HepG2 (cell line): ENCODE measurements at regions not wholly inside any gene's neighbourhood (a gene's known extent, or its start where the extent isn't known, plus 50 kb on each side); places are given as distances from the start of the nearest gene placed in this dataset.

Experiments
- ATAC-seq: fragments of 200-7000 bp; cut with Tn5 transposase; 3 replicates; pipeline ENCODE4 v1.9.1; 2020; ENCODE audit warnings: mild to moderate bottlenecking, moderate library complexity
- BruUV-seq: library from RNA; stranded (reverse); fragments of 400-500 nt; replicated peaks from 2 replicates; lab custom pipeline; 2021; lab: Mats Ljungman, UMichigan
- CTCF ChIA-PET: fragments of 300-600 bp; formaldehyde crosslinking; extraction: SDS; loops from one replicate; lab custom pipeline; 2021; ENCODE audit warnings: low total read pairs, inconsistent platforms, low intra/inter-chr PET ratio; lab: Yijun Ruan, JAX
- POLR2A ChIA-PET: fragments of 350-600 bp; sonication (Branson Sonifier 250); formaldehyde crosslinking; loops from one replicate; lab custom pipeline; 2020; ENCODE audit warnings: antibody characterized with exemption, inconsistent platforms; lab: Yijun Ruan, JAX
- DNase-seq: peaks from one replicate; pipeline ENCODE4 v3.0.0-alpha.2; 2015; ENCODE audit warnings: low spot score
- FAIRE-seq: peaks from 3 replicates; lab custom pipeline; 2011; peaks lifted over from hg19 to GRCh38; lab: Jason Lieb, UNC
- H2AFZ ChIP-seq: one replicate; pipeline ENCODE4 v1.6.1; 2011; ENCODE audit warnings: low read length, inconsistent platforms
- H3K27ac ChIP-seq: fragments of 300-600 bp; 3 replicates; pipeline ENCODE4 v1.8.0; 2011; ENCODE audit warnings: mixed run types, mild to moderate bottlenecking, mixed read lengths, low read length, inconsistent platforms; ENCODE audit not compliant: insufficient read depth; ENCODE audit errors: extremely low read length
- H3K27me3 ChIP-seq, 2 experiments: fragments of 200-600 bp in 1 of 2; 2 replicates in 1 of 2; 3 replicates in 1 of 2; pipeline versions ENCODE4 v1.6.0 to v1.8.0; 2011; ENCODE audit warnings: low read length in 2 of 2, mild to moderate bottlenecking in 2 of 2, moderate library complexity in 2 of 2, inconsistent platforms in 1 of 2; ENCODE audit not compliant: insufficient read depth in 2 of 2, control insufficient read depth in 1 of 2
- H3K36me3 ChIP-seq, 2 experiments: fragments of 200-600 bp in 1 of 2; replicated peaks in 1 of 2; 2 replicates in 1 of 2; 3 replicates in 1 of 2; pipeline versions ENCODE4 v1.5.1 to v1.8.0; 2011; ENCODE audit warnings: low read length in 2 of 2, inconsistent platforms in 1 of 2; ENCODE audit not compliant: insufficient read depth in 2 of 2, control insufficient read depth in 1 of 2
- H3K4me1 ChIP-seq: 2 replicates; pipeline ENCODE4 v1.5.1; 2012; ENCODE audit warnings: low read length, inconsistent platforms; ENCODE audit not compliant: insufficient read depth
- H3K4me2 ChIP-seq: 2 replicates; pipeline ENCODE4 v1.6.0; 2011; ENCODE audit warnings: low read depth, low read length, inconsistent platforms
- H3K4me3 ChIP-seq, 3 experiments: fragments of 200-600 bp in 1 of 3; sonication (generic), shearing (Covaris generic) in 1 of 3; replicated peaks in 1 of 3; 2 replicates each; pipeline ENCODE4 v1.5.1; 2011 to 2016; ENCODE audit warnings: low read length in 3 of 3, inconsistent platforms in 2 of 3, low read depth in 2 of 3, mild to moderate bottlenecking in 2 of 3, control low read depth in 1 of 3, mixed read lengths in 1 of 3; ENCODE audit not compliant: insufficient read depth in 1 of 3
- H3K79me2 ChIP-seq: one replicate; pipeline ENCODE4 v1.6.1; 2011; ENCODE audit warnings: low read length, inconsistent platforms; ENCODE audit not compliant: insufficient read depth
- H3K9ac ChIP-seq: 2 replicates; pipeline ENCODE4 v1.6.0; 2011; ENCODE audit warnings: mild to moderate bottlenecking, low read depth, low read length, inconsistent platforms; ENCODE audit not compliant: insufficient read depth
- H3K9me3 ChIP-seq: 2 replicates; pipeline ENCODE4 v1.5.1; 2012; ENCODE audit warnings: mild to moderate bottlenecking, low read length
- H4K20me1 ChIP-seq: 2 replicates; pipeline ENCODE4 v1.6.0; 2011; ENCODE audit warnings: inconsistent platforms, mild to moderate bottlenecking, low read length, moderate library complexity; ENCODE audit not compliant: insufficient read depth
- DR1 ChIP-seq: sonication (generic); formaldehyde crosslinking; IDR thresholded peaks from 2 replicates; pipeline ENCODE4 v1.8.0; 2021; ENCODE audit warnings: mild to moderate bottlenecking, missing genetic modification reagents, inconsistent platforms
- FOXK1 ChIP-seq: sonication (generic); formaldehyde crosslinking; IDR thresholded peaks from 2 replicates; pipeline ENCODE4 v1.4.0; 2020; ENCODE audit warnings: low read depth, missing genetic modification reagents, borderline replicate concordance
- GFI1 ChIP-seq: sonication (generic); formaldehyde crosslinking; IDR thresholded peaks from 2 replicates; pipeline ENCODE4 v1.5.0; 2020; ENCODE audit warnings: missing genetic modification reagents, mild to moderate bottlenecking, borderline replicate concordance
- NR3C1 ChIP-seq: sonication (generic); formaldehyde crosslinking; IDR thresholded peaks from 2 replicates; pipeline ENCODE4 v1.4.0; 2020; ENCODE audit warnings: missing genetic modification reagents
- SMAD1 ChIP-seq: sonication (generic); formaldehyde crosslinking; IDR thresholded peaks from 2 replicates; pipeline ENCODE4 v1.4.0; 2020; ENCODE audit warnings: missing genetic modification reagents, low read depth, mild to moderate bottlenecking, borderline replicate concordance
- SMAD9 ChIP-seq: sonication (generic); formaldehyde crosslinking; IDR thresholded peaks from 2 replicates; pipeline ENCODE4 v1.5.1; 2020; ENCODE audit warnings: mild to moderate bottlenecking, missing genetic modification reagents
- TCF12 ChIP-seq, 2 experiments: fragments of 450-650 bp in 1 of 2; sonication (generic) in 1 of 2; formaldehyde crosslinking in 1 of 2; IDR thresholded peaks; 2 replicates each; pipeline versions ENCODE4 v1.6.1 to v1.8.0; 2017 to 2022; ENCODE audit warnings: antibody characterized with exemption in 1 of 2, mild to moderate bottlenecking in 1 of 2, missing genetic modification reagents in 1 of 2, moderate library complexity in 1 of 2
- ZNF263 ChIP-seq: sonication (generic); formaldehyde crosslinking; IDR thresholded peaks from 2 replicates; pipeline ENCODE4 v1.4.0; 2020; ENCODE audit warnings: missing genetic modification reagents
- ZNF709 ChIP-seq: sonication (generic); formaldehyde crosslinking; IDR thresholded peaks from 2 replicates; pipeline ENCODE4 v1.5.0; 2020; ENCODE audit warnings: mild to moderate bottlenecking, missing genetic modification reagents
- WGBS: methylation state at CpG from one replicate; pipeline ENCODE4 v1.1.6; 2017; ENCODE audit warnings: low lambda C conversion rate; 5-methylcytosine and 5-hydroxymethylcytosine counted together
- in situ Hi-C: cut with HindIII; loops from 2 replicates; pipeline ENCODE4 v1.10.0; 2017; ENCODE audit warnings: low pct_unique_long_range_greater_than_20kb; ENCODE audit not compliant: extremely low pct_ligation_motif_present
- intact Hi-C: fragments of 100-400 bp; cut with micrococcal nuclease; formaldehyde crosslinking; loops from one replicate; pipeline ENCODE4 v1.10.0; 2022; ENCODE audit not compliant: unreplicated experiment
- TF ChIP-seq, protein P1 (sequence below): sonication (generic); formaldehyde crosslinking; IDR thresholded peaks from 2 replicates; pipeline ENCODE4 v1.5.1; 2020; ENCODE audit warnings: missing genetic modification reagents, mild to moderate bottlenecking, borderline replicate concordance
- TF ChIP-seq, protein P2 (sequence below): sonication (generic); formaldehyde crosslinking; conservative IDR thresholded peaks from 2 replicates; pipeline ENCODE4 v1.5.0; 2020; ENCODE audit warnings: missing genetic modification reagents
- TF ChIP-seq, protein P3 (sequence below): sonication (generic); formaldehyde crosslinking; IDR thresholded peaks from 2 replicates; pipeline ENCODE4 v1.4.0; 2020; ENCODE audit warnings: missing genetic modification reagents

GRCh38 chr12:42648061-42648460, 58.5 kb upstream of the PRICKLE1 start:
- no peak for TF ChIP-seq ZNF709 (CRISPR knock-in tag)
- no peak for TF ChIP-seq SMAD1 (CRISPR knock-in tag)
- TF ChIP-seq, protein P1, sequence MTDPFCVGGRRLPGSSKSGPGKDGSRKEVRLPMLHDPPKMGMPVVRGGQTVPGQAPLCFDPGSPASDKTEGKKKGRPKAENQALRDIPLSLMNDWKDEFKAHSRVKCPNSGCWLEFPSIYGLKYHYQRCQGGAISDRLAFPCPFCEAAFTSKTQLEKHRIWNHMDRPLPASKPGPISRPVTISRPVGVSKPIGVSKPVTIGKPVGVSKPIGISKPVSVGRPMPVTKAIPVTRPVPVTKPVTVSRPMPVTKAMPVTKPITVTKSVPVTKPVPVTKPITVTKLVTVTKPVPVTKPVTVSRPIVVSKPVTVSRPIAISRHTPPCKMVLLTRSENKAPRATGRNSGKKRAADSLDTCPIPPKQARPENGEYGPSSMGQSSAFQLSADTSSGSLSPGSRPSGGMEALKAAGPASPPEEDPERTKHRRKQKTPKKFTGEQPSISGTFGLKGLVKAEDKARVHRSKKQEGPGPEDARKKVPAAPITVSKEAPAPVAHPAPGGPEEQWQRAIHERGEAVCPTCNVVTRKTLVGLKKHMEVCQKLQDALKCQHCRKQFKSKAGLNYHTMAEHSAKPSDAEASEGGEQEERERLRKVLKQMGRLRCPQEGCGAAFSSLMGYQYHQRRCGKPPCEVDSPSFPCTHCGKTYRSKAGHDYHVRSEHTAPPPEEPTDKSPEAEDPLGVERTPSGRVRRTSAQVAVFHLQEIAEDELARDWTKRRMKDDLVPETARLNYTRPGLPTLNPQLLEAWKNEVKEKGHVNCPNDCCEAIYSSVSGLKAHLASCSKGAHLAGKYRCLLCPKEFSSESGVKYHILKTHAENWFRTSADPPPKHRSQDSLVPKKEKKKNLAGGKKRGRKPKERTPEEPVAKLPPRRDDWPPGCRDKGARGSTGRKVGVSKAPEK (CRISPR knock-in tag): no peak
- TF ChIP-seq, protein P2, sequence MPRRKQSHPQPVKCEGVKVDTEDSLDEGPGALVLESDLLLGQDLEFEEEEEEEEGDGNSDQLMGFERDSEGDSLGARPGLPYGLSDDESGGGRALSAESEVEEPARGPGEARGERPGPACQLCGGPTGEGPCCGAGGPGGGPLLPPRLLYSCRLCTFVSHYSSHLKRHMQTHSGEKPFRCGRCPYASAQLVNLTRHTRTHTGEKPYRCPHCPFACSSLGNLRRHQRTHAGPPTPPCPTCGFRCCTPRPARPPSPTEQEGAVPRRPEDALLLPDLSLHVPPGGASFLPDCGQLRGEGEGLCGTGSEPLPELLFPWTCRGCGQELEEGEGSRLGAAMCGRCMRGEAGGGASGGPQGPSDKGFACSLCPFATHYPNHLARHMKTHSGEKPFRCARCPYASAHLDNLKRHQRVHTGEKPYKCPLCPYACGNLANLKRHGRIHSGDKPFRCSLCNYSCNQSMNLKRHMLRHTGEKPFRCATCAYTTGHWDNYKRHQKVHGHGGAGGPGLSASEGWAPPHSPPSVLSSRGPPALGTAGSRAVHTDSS (CRISPR knock-in tag): no peak
- no peak for TF ChIP-seq GFI1 (CRISPR knock-in tag)
- TF ChIP-seq TCF12 (IDR thresholded peaks at IDR 0.05): no peak
- TF ChIP-seq TCF12 (CRISPR knock-in tag; IDR thresholded peaks at IDR 0.05): no peak
- no peak for TF ChIP-seq FOXK1 (CRISPR knock-in tag)
- no peak for TF ChIP-seq DR1 (CRISPR knock-in tag)
- no peak for TF ChIP-seq NR3C1 (CRISPR knock-in tag)
- no peak for TF ChIP-seq ZNF263 (CRISPR knock-in tag)
- TF ChIP-seq, protein P3, sequence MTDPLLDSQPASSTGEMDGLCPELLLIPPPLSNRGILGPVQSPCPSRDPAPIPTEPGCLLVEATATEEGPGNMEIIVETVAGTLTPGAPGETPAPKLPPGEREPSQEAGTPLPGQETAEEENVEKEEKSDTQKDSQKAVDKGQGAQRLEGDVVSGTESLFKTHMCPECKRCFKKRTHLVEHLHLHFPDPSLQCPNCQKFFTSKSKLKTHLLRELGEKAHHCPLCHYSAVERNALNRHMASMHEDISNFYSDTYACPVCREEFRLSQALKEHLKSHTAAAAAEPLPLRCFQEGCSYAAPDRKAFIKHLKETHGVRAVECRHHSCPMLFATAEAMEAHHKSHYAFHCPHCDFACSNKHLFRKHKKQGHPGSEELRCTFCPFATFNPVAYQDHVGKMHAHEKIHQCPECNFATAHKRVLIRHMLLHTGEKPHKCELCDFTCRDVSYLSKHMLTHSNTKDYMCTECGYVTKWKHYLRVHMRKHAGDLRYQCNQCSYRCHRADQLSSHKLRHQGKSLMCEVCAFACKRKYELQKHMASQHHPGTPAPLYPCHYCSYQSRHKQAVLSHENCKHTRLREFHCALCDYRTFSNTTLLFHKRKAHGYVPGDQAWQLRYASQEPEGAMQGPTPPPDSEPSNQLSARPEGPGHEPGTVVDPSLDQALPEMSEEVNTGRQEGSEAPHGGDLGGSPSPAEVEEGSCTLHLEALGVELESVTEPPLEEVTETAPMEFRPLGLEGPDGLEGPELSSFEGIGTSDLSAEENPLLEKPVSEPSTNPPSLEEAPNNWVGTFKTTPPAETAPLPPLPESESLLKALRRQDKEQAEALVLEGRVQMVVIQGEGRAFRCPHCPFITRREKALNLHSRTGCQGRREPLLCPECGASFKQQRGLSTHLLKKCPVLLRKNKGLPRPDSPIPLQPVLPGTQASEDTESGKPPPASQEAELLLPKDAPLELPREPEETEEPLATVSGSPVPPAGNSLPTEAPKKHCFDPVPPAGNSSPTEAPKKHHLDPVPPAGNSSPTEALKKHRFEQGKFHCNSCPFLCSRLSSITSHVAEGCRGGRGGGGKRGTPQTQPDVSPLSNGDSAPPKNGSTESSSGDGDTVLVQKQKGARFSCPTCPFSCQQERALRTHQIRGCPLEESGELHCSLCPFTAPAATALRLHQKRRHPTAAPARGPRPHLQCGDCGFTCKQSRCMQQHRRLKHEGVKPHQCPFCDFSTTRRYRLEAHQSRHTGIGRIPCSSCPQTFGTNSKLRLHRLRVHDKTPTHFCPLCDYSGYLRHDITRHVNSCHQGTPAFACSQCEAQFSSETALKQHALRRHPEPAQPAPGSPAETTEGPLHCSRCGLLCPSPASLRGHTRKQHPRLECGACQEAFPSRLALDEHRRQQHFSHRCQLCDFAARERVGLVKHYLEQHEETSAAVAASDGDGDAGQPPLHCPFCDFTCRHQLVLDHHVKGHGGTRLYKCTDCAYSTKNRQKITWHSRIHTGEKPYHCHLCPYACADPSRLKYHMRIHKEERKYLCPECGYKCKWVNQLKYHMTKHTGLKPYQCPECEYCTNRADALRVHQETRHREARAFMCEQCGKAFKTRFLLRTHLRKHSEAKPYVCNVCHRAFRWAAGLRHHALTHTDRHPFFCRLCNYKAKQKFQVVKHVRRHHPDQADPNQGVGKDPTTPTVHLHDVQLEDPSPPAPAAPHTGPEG: no peak
- TF ChIP-seq SMAD9 (CRISPR knock-in tag): no peak
- no peaks in the 10 kb centered on the region for H3K79me2 ChIP-seq
- no TSS peak for BruUV-seq
- H3K36me3 ChIP-seq: no peaks in the 10 kb centered on the region
- H3K9ac ChIP-seq: no peak overlapping the region
- FAIRE-seq: no peak
- no peak overlapping the region for H3K4me2 ChIP-seq
- H3K9me3 ChIP-seq: no peaks in the 10 kb centered on the region
- no peak for ATAC-seq
- no peaks in the 10 kb centered on the region for H4K20me1 ChIP-seq
- H3K27me3 ChIP-seq: peaks cover 0 to 13% of the 10 kb centered on the region in 2 experiments; a peak in 3 of 5 replicates
- CTCF ChIA-PET: no interaction called here
- WGBS: 0% methylated on average over 3 of the region's 3 CpGs
- in situ Hi-C loops (no loop called here), intact Hi-C loops (no loop called here)
- no peak overlapping the region for H2AFZ ChIP-seq
- no peak for DNase-seq
- no peaks in the 10 kb centered on the region for H3K4me1 ChIP-seq
- POLR2A ChIA-PET: no interaction called here
- no peak overlapping the region for H3K4me3 ChIP-seq
- H3K27ac ChIP-seq: no peak overlapping the region
